Fibroblast of lung (primary cell): ENCODE measurements at regions not wholly inside any gene's neighbourhood (a gene's known extent, or its start where the extent isn't known, plus 50 kb on each side); places are given as distances from the start of the nearest gene placed in this dataset.

ENCODE experiments used
- DNase-seq, 2 donors: peaks; one replicate each; pipeline versions ENCODE4 v3.0.0 to v3.0.0-alpha.2; 2010; ENCODE audit warnings: low read depth in 2 of 2
- H2AFZ ChIP-seq: 2 replicates; pipeline ENCODE4 v1.5.1; 2012; ENCODE audit warnings: low read length, control low read depth, inconsistent platforms
- H3K27ac ChIP-seq: 2 replicates; pipeline ENCODE4 v1.5.1; 2011; ENCODE audit warnings: low read length, control low read depth; ENCODE audit not compliant: insufficient read depth
- H3K27me3 ChIP-seq: 2 replicates; pipeline ENCODE4 v1.5.1; 2011; ENCODE audit warnings: mild to moderate bottlenecking, low read length; ENCODE audit not compliant: control insufficient read depth, insufficient read depth
- H3K36me3 ChIP-seq: 2 replicates; pipeline ENCODE4 v1.5.1; 2011; ENCODE audit warnings: low read length; ENCODE audit not compliant: control insufficient read depth, insufficient read depth
- H3K4me1 ChIP-seq: 2 replicates; pipeline ENCODE4 v1.5.1; 2011; ENCODE audit warnings: low read length; ENCODE audit not compliant: control insufficient read depth, insufficient read depth; ENCODE audit errors: extremely low read depth
- H3K4me2 ChIP-seq: 2 replicates; pipeline ENCODE4 v1.5.1; 2011; ENCODE audit warnings: low read length, control low read depth; ENCODE audit not compliant: insufficient read depth; ENCODE audit errors: extremely low read depth
- H3K4me3 ChIP-seq, 4 experiments: fragments of 200-600 bp in 1 of 4; sonication (generic) in 1 of 4; replicated peaks in 1 of 4; 2 replicates each; pipeline ENCODE4 v1.5.1; 2011 to 2016; ENCODE audit warnings: low read length in 4 of 4, low read depth in 3 of 4, mild to moderate bottlenecking in 3 of 4, control low read depth in 2 of 4, inconsistent platforms in 1 of 4, mixed read lengths in 1 of 4; ENCODE audit not compliant: insufficient read depth in 1 of 4; ENCODE audit errors: control extremely low read depth in 1 of 4
- H3K79me2 ChIP-seq: 2 replicates; pipeline ENCODE4 v1.5.1; 2012; ENCODE audit warnings: mild to moderate bottlenecking, low read length, inconsistent platforms; ENCODE audit not compliant: control insufficient read depth, insufficient read depth
- H3K9ac ChIP-seq: 2 replicates; pipeline ENCODE4 v1.5.1; 2011; ENCODE audit warnings: mild to moderate bottlenecking, low read length, control low read depth; ENCODE audit not compliant: insufficient read depth
- H3K9me3 ChIP-seq: 2 replicates; pipeline ENCODE4 v1.5.1; 2012; ENCODE audit warnings: low read depth, low read length; ENCODE audit not compliant: control insufficient read depth, insufficient read depth
- H4K20me1 ChIP-seq: 2 replicates; pipeline ENCODE4 v1.5.1; 2011; ENCODE audit warnings: low read length; ENCODE audit not compliant: control insufficient read depth, insufficient read depth; ENCODE audit errors: extremely low read depth
- EZH2 ChIP-seq: IDR thresholded peaks from 2 replicates; pipeline ENCODE4 v1.5.1; 2012; ENCODE audit warnings: low read length, control low read depth, mild to moderate bottlenecking; ENCODE audit errors: missing control alignments
- TF ChIP-seq, protein P1 (sequence below), 2 donors: IDR thresholded peaks in 1 of 2; conservative IDR thresholded peaks in 1 of 2; 1 replicate in 1 of 2; 2 replicates in 1 of 2; pipeline ENCODE4 v1.5.1; 2011 to 2012; ENCODE audit warnings: low read length in 2 of 2, control low read depth in 1 of 2, inconsistent platforms in 1 of 2, low read depth in 1 of 2, mild to moderate bottlenecking in 1 of 2

- Histone ChIP-seq H3K36me3 (no peaks in the 10 kb centered on the region), H2AFZ (no peak overlapping the region), H3K27ac (no peak overlapping the region), H3K4me1 (no peaks in the 10 kb centered on the region), H3K9ac (no peak overlapping the region), H4K20me1 (no peaks in the 10 kb centered on the region), H3K27me3 (no peaks in the 10 kb centered on the region), H3K9me3 (no peaks in the 10 kb centered on the region), H3K79me2 (no peaks in the 10 kb centered on the region), H3K4me3 (no peak overlapping the region), H3K4me2 (no peak overlapping the region)
- DNase-seq: no peak
- no peak for TF ChIP-seq EZH2
- TF ChIP-seq, protein P1, sequence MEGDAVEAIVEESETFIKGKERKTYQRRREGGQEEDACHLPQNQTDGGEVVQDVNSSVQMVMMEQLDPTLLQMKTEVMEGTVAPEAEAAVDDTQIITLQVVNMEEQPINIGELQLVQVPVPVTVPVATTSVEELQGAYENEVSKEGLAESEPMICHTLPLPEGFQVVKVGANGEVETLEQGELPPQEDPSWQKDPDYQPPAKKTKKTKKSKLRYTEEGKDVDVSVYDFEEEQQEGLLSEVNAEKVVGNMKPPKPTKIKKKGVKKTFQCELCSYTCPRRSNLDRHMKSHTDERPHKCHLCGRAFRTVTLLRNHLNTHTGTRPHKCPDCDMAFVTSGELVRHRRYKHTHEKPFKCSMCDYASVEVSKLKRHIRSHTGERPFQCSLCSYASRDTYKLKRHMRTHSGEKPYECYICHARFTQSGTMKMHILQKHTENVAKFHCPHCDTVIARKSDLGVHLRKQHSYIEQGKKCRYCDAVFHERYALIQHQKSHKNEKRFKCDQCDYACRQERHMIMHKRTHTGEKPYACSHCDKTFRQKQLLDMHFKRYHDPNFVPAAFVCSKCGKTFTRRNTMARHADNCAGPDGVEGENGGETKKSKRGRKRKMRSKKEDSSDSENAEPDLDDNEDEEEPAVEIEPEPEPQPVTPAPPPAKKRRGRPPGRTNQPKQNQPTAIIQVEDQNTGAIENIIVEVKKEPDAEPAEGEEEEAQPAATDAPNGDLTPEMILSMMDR (conservative IDR thresholded peaks at IDR 0.05 in 1 of 2, IDR thresholded peaks at IDR 0.05 in 1 of 2; ENCODE audit: low read depth in 1 of 2, low read length in 2 of 2): no peak
Observed at GRCh38 chr1:81443288-81443687, 357.4 kb upstream of the ADGRL2 start.

GRCh38 chr1:81439046-81439823 is 361.5 kb upstream of the ADGRL2 start:
- Histone ChIP-seq H4K20me1 (no peaks in the 10 kb centered on the region), H3K36me3 (no peaks in the 10 kb centered on the region), H3K27me3 (no peaks in the 10 kb centered on the region), H3K4me3 (no peak overlapping the region), H3K79me2 (no peaks in the 10 kb centered on the region), H2AFZ (no peak overlapping the region), H3K9me3 (no peaks in the 10 kb centered on the region), H3K4me1 (no peaks in the 10 kb centered on the region), H3K9ac (no peak overlapping the region), H3K27ac (no peak overlapping the region), H3K4me2 (no peak overlapping the region)
- no peak for TF ChIP-seq EZH2
- TF ChIP-seq, protein P1 (conservative IDR thresholded peaks at IDR 0.05 in 1 of 2, IDR thresholded peaks at IDR 0.05 in 1 of 2; ENCODE audit: low read depth in 1 of 2, low read length in 2 of 2): no peak
- no peak for DNase-seq

- Histone ChIP-seq H3K4me1 (no peaks in the 10 kb centered on the region), H3K4me3 (no peak overlapping the region), H3K9me3 (no peaks in the 10 kb centered on the region), H2AFZ (no peak overlapping the region), H3K27me3 (no peaks in the 10 kb centered on the region), H4K20me1 (no peaks in the 10 kb centered on the region), H3K79me2 (no peaks in the 10 kb centered on the region), H3K9ac (no peak overlapping the region), H3K36me3 (no peaks in the 10 kb centered on the region), H3K4me2 (no peak overlapping the region), H3K27ac (no peak overlapping the region)
- no peak for DNase-seq
- TF ChIP-seq, protein P1 (conservative IDR thresholded peaks at IDR 0.05 in 1 of 2, IDR thresholded peaks at IDR 0.05 in 1 of 2; ENCODE audit: low read depth in 1 of 2, low read length in 2 of 2): no peak
- no peak for TF ChIP-seq EZH2
Observed at GRCh38 chr1:81437649-81438048, 363.1 kb upstream of the ADGRL2 start.
